ENCODE measurements at regions not wholly inside any gene's neighbourhood (a gene's known extent, or its start where the extent isn't known, plus 50 kb on each side); places are given as distances from the start of the nearest gene placed in this dataset.

DNA sequence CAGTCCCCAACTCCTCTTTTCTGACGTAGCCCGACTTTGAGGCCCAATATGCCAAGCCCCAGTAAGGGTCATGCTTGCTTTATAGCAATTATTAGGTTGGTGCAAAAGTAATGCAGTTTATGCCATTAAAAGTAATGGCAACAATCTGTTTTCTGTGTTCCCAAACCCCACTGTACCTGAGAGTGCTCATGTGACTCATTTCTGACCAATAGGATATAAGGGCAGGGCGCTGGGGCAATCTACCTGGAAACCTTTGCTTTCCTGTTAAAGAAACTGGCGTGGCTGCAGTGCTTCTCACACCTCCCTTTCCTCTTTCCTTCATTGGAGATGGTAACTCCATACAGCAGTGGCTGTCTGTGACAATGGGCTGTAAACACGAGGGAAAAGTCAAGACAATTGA is 78.9 kb upstream of the MPPED2 start:
- no peak overlapping the region for H3K4me3 ChIP-seq (ENCODE audit: low read depth, low read length)
- TF ChIP-seq, protein P1, sequence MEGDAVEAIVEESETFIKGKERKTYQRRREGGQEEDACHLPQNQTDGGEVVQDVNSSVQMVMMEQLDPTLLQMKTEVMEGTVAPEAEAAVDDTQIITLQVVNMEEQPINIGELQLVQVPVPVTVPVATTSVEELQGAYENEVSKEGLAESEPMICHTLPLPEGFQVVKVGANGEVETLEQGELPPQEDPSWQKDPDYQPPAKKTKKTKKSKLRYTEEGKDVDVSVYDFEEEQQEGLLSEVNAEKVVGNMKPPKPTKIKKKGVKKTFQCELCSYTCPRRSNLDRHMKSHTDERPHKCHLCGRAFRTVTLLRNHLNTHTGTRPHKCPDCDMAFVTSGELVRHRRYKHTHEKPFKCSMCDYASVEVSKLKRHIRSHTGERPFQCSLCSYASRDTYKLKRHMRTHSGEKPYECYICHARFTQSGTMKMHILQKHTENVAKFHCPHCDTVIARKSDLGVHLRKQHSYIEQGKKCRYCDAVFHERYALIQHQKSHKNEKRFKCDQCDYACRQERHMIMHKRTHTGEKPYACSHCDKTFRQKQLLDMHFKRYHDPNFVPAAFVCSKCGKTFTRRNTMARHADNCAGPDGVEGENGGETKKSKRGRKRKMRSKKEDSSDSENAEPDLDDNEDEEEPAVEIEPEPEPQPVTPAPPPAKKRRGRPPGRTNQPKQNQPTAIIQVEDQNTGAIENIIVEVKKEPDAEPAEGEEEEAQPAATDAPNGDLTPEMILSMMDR (conservative IDR thresholded peaks at IDR 0.05; ENCODE audit: low read depth, low read length) = no peak
- DNase-seq (ENCODE audit: low read depth) = no peak

DNA sequence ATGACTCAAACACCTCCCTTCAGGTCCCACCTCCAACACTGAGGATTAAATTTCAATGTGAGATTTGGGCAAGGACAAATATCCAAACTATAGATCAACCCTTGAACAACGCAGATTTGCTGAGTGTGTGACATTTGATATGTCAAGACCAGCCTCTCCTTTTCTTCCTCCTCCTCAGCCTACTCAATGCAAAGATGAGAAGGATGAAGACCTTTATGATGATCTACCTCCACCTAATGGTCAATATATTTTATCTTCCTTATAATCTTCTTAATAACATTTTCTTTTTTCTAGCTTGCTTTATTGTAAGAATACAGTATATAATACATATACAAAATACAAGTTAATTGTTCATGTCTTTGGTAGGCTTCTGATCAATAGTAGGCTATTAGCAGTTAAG is 67.5 kb upstream of the MPPED2 start:
- peak; percentile 5 for DNase-seq (ENCODE audit: low read depth)
- no peak overlapping the region for H3K4me3 ChIP-seq (ENCODE audit: low read depth, low read length)
- TF ChIP-seq, protein P1 (conservative IDR thresholded peaks at IDR 0.05; ENCODE audit: low read depth, low read length) = no peak

DNA sequence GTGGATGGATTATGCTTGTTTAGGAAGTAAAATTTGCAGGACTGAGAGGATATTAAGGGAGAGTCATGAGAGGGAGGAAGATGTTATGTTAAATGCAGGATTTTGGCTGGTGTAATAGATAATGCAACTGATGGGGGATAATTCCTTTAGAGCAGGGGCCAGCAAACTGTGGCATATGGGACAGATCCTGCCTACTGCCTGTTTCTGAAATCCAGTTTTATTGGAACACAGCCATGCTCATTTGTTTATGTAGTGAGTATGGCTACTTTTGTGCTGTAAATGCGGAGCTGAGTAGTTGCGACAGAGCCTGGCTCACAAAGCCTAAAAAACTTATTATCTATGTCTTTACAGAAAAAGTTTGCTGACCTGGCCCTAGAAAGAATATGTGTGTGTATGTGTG is 66.6 kb upstream of the MPPED2 start:
- TF ChIP-seq, protein P1 (conservative IDR thresholded peaks at IDR 0.05; ENCODE audit: low read depth, low read length) = no peak
- peak; percentile 2 for DNase-seq (ENCODE audit: low read depth)
- H3K4me3 ChIP-seq (ENCODE audit: low read depth, low read length) = no peak overlapping the region

DNA sequence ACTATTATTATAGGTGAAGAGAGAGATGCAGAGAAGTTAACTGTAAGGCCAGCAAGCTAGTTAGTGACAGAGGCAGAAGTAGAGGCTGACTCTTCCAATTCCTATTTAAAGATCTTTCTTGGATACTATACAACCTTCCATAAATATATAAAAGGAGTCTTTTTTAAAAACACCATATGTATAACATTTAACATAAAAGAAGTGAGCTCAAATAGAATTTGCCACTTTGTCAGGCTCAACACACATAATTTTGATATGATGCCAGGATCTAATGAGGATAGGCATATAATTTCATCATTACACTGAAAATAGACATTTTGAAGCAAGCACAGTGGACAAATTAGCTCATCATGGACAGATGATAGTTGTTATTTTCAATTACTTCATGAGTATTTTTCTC is 64.1 kb upstream of the MPPED2 start:
- TF ChIP-seq, protein P1 (conservative IDR thresholded peaks at IDR 0.05; ENCODE audit: low read depth, low read length) = no peak
- no peak overlapping the region for H3K4me3 ChIP-seq (ENCODE audit: low read depth, low read length)
- DNase-seq (ENCODE audit: low read depth) = no peak

Measured in choroid plexus epithelial cell (primary cell).